HG03575 (cell line): ENCODE measurements at regions not wholly inside any gene's neighbourhood (a gene's known extent, or its start where the extent isn't known, plus 50 kb on each side); places are given as distances from the start of the nearest gene placed in this dataset.

Source experiments
- ATAC-seq: cut with Tn5 transposase; IDR thresholded peaks from one replicate; pipeline ENCODE4 v1.9.1; 2021; ENCODE audit not compliant: unreplicated experiment, insufficient number of reproducible peaks, low FRiP score; ENCODE audit errors: extremely low read depth

- no peak for ATAC-seq
Observed at GRCh38 chr12:75974323-75975187, 57.0 kb downstream of the PHLDA1 start.

GRCh38 chr12:75971253-75971652, 60.3 kb downstream of the PHLDA1 start:
- no peak for ATAC-seq

GRCh38 chr12:75970310-75970709, 61.3 kb downstream of the PHLDA1 start:
- no peak for ATAC-seq

- no peak for ATAC-seq
Observed at GRCh38 chr12:75969768-75970167, 61.8 kb downstream of the PHLDA1 start.

GRCh38 chr12:75965661-75966060, 65.9 kb downstream of the PHLDA1 start:
- no peak for ATAC-seq

GRCh38 chr12:75964150-75964549, 67.4 kb downstream of the PHLDA1 start:
- ATAC-seq = no peak

- ATAC-seq = no peak
Observed at GRCh38 chr12:75961878-75962277, 69.7 kb downstream of the PHLDA1 start.

GRCh38 chr12:75960954-75961661, 70.5 kb downstream of the PHLDA1 start:
- ATAC-seq = no peak

GRCh38 chr12:75960086-75960910, 71.3 kb downstream of the PHLDA1 start:
- no peak for ATAC-seq

- no peak for ATAC-seq
Observed at GRCh38 chr12:75959506-75959905, 72.1 kb downstream of the PHLDA1 start.

- no peak for ATAC-seq
Observed at GRCh38 chr12:75959060-75959459, 72.5 kb downstream of the PHLDA1 start.

- ATAC-seq = no peak
Observed at GRCh38 chr12:75955251-75955650, 76.3 kb downstream of the PHLDA1 start.

- ATAC-seq = no peak
Observed at GRCh38 chr12:75954749-75955148, 76.8 kb downstream of the PHLDA1 start.

- ATAC-seq = no peak
Observed at GRCh38 chr12:75954041-75954440, 77.5 kb downstream of the PHLDA1 start.

- no peak for ATAC-seq
Observed at GRCh38 chr12:75953312-75953906, 78.2 kb downstream of the PHLDA1 start.

- ATAC-seq = no peak
Observed at GRCh38 chr12:75951399-75952278, 79.9 kb downstream of the PHLDA1 start.

- ATAC-seq = no peak
Observed at GRCh38 chr12:75947156-75947723, 84.3 kb downstream of the PHLDA1 start.

GRCh38 chr12:75945581-75945980, 86.0 kb downstream of the PHLDA1 start:
- ATAC-seq = no peak
